ENCODE measurements at regions not wholly inside any gene's neighbourhood (a gene's known extent, or its start where the extent isn't known, plus 50 kb on each side); places are given as distances from the start of the nearest gene placed in this dataset.

DNA sequence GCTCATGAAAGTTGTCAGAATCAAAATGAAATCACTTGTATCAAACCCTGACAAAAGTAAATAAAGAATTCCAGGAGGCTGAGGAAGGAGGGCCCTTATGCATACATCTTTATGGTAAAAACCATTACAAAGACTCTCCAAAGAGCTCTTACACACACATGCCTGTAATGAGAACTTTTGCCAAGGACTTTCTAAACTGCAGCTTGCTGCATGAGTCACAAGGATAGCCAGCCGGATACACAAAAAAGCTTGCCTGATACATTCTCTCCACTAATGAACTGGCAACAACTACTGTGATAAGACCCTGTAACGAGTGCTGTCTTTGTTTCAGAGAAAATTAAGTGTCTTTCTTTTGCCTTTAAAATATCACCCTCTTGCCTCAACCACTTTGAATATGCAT, 618.1 kb downstream of the PPP4R3C start:
- 48 to 60% methylated on average over 2 of the region's 2 CpGs for WGBS, 2 donors
- no peak for ATAC-seq (ENCODE audit: low FRiP score in 2 of 2)
- no peaks in the 10 kb centered on the region for H3K27me3 ChIP-seq
- TF ChIP-seq, protein P1, sequence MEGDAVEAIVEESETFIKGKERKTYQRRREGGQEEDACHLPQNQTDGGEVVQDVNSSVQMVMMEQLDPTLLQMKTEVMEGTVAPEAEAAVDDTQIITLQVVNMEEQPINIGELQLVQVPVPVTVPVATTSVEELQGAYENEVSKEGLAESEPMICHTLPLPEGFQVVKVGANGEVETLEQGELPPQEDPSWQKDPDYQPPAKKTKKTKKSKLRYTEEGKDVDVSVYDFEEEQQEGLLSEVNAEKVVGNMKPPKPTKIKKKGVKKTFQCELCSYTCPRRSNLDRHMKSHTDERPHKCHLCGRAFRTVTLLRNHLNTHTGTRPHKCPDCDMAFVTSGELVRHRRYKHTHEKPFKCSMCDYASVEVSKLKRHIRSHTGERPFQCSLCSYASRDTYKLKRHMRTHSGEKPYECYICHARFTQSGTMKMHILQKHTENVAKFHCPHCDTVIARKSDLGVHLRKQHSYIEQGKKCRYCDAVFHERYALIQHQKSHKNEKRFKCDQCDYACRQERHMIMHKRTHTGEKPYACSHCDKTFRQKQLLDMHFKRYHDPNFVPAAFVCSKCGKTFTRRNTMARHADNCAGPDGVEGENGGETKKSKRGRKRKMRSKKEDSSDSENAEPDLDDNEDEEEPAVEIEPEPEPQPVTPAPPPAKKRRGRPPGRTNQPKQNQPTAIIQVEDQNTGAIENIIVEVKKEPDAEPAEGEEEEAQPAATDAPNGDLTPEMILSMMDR (IDR thresholded peaks at IDR 0.05) = no peak
- TF ChIP-seq POLR2AphosphoS5 (IDR thresholded peaks at IDR 0.05) = no peak
- TF ChIP-seq EP300 (IDR thresholded peaks at IDR 0.05) = no peak
- no peak for TF ChIP-seq POLR2A (IDR thresholded peaks at IDR 0.05)
- no peak overlapping the region for H3K4me3 ChIP-seq
- no peak for DNase-seq
- H3K9me3 ChIP-seq = no peaks in the 10 kb centered on the region
- no peak overlapping the region for H3K27ac ChIP-seq
- no peaks in the 10 kb centered on the region for H3K36me3 ChIP-seq
- no peaks in the 10 kb centered on the region for H3K4me1 ChIP-seq

DNA sequence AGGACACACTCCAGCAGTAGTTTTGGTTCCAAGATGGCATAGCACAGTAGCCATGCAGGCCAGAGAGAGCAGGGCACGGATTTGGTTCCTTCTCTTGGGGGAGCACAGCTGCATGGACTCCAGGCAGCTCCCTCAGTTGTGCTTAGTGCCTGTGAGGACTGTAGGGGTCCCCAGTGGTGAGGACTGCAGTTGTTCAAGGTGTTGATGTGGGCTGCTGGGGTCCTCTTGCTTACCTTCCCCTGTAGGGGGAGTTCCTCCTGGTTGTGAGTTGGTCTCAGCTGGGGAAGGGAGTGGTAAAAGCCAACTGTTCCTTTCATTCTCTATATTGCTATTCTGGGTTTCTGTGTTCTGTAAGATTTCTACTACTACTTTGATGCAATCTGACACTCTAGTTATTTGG, 606.5 kb downstream of the MAGEB5 start:
- no peaks in the 10 kb centered on the region for H3K27me3 ChIP-seq
- TF ChIP-seq, protein P1 (IDR thresholded peaks at IDR 0.05) = no peak
- TF ChIP-seq POLR2AphosphoS5 (IDR thresholded peaks at IDR 0.05) (no peak), EP300 (IDR thresholded peaks at IDR 0.05) (no peak), POLR2A (IDR thresholded peaks at IDR 0.05) (no peak)
- H3K4me3 ChIP-seq = no peak overlapping the region
- 23% methylated on average over 1 of the region's 1 CpG; no CpG with 5 or more reads in 1 of the 2 donors for WGBS, 2 donors
- no peak overlapping the region for H3K27ac ChIP-seq
- no peaks in the 10 kb centered on the region for H3K36me3 ChIP-seq
- H3K4me1 ChIP-seq = no peaks in the 10 kb centered on the region
- ATAC-seq (ENCODE audit: low FRiP score in 2 of 2) (no peak), DNase-seq (no peak)
- H3K9me3 ChIP-seq = no peaks in the 10 kb centered on the region

DNA sequence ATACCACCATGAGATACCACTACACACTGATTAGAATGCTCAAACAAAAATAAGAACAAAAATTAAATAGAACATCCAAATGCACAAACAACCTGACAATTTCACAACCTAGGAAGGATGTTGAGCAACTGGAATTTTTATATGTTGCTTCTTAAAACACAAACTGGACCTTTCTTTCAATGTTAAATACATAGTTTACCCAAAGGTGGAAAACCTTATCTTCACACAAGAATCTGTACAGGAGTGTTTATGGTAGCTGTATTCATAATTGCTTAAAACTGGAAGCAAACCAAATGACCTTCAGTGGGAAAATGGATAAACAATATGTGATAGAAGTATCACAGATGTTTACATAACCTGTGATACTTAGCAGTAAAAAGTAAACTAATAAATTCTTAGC, 573.8 kb downstream of the MAGEB5 start:
- Histone ChIP-seq H3K27ac (no peak overlapping the region), H3K36me3 (no peaks in the 10 kb centered on the region), H3K27me3 (no peaks in the 10 kb centered on the region), H3K4me1 (no peaks in the 10 kb centered on the region), H3K9me3 (no peaks in the 10 kb centered on the region), H3K4me3 (no peak overlapping the region)
- ATAC-seq (ENCODE audit: low FRiP score in 2 of 2) = no peak
- no peak for DNase-seq
- TF ChIP-seq POLR2AphosphoS5 (IDR thresholded peaks at IDR 0.05) (no peak), POLR2A (IDR thresholded peaks at IDR 0.05) (no peak), EP300 (IDR thresholded peaks at IDR 0.05) (no peak)
- TF ChIP-seq, protein P1 (IDR thresholded peaks at IDR 0.05) = no peak

DNA sequence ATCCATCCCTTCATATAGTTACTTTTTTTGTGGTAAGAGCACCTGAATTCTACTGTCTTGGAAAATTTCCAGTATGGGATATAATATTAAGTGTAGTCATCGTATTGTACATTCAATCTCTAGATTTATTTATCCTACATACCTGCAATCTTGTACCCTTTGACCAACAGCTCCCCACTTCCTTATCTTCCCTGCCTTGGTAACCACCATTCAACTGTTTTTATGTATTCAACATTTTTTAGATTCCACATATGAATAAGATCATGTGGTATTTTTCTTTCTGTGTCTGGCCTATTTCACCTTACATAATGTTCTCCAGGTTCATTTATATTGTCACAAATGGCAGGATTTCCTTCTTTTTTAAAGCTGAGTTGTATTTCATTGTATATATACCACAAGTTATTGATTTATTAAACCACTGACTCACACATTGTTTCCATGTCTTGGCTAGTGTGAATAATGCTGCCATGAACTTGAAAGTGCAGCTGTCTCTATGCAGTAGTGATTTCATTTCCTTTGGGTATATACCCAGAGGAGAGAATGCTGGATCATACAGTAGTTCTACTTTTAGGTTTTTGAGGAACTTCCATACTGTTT, 572.5 kb downstream of the MAGEB5 start:
- no peaks in the 10 kb centered on the region for H3K27me3 ChIP-seq
- TF ChIP-seq EP300 (IDR thresholded peaks at IDR 0.05) (no peak), POLR2A (IDR thresholded peaks at IDR 0.05) (no peak), POLR2AphosphoS5 (IDR thresholded peaks at IDR 0.05) (no peak)
- TF ChIP-seq, protein P1 (IDR thresholded peaks at IDR 0.05) = no peak

DNA sequence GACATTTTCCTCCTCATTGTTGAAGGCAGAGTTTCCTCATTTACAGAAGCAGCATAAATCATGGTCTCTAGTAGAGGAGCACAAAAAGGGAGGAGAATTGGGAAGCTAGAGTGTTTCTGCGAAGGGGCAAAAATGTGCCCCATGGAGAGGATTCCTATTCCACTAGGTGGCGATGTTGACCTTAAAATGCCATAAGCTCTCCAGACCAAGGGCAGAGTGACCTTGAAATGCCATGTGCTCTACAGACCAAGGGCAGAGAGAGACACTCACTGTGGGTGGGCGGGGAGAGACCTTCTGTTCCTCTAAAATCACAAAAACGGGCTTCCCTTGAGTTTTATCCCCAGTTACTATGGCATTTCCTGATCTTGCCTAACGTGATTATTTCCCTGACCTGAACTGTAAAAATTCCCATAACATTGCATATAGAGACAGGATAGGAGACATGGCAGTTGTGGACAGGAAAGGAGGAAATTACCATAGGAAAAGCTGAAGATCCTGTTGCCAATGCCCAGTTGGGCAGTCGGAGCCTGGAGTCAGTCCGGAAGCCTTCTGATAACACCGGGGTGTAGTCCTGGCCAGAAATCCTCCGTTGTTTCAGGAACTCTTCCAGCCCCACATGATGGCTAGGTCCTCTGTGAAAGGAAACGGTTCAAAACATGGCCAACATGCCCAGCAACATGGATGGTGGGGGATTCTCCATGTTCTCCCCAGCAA, 567.7 kb downstream of the MAGEB5 start:
- WGBS, 2 donors = 47 to 62% methylated on average over 8 to 10 of the region's 10 CpGs
- no peak overlapping the region for H3K27ac ChIP-seq
- TF ChIP-seq, protein P1 (IDR thresholded peaks at IDR 0.05) = peak in 3 of 6 experiments; percentile 10 to 36 (median 29)
- TF ChIP-seq EP300 (IDR thresholded peaks at IDR 0.05) (no peak), POLR2AphosphoS5 (IDR thresholded peaks at IDR 0.05) (no peak), POLR2A (IDR thresholded peaks at IDR 0.05) (no peak)
- no peaks in the 10 kb centered on the region for H3K27me3 ChIP-seq
- no peaks in the 10 kb centered on the region for H3K9me3 ChIP-seq
- H3K4me1 ChIP-seq = no peaks in the 10 kb centered on the region
- DNase-seq (no peak), ATAC-seq (ENCODE audit: low FRiP score in 2 of 2) (no peak)
- no peaks in the 10 kb centered on the region for H3K36me3 ChIP-seq
- H3K4me3 ChIP-seq = no peak overlapping the region

More for the DNA sequence above, 572.5 kb downstream of the MAGEB5 start:
- no peaks in the 10 kb centered on the region for H3K9me3 ChIP-seq
- ATAC-seq (ENCODE audit: low FRiP score in 2 of 2) (no peak), DNase-seq (no peak)
- H3K4me3 ChIP-seq = no peak overlapping the region
- H3K36me3 ChIP-seq = no peaks in the 10 kb centered on the region
- 64 to 70% methylated on average over 1 of the region's 1 CpG for WGBS, 2 donors
- H3K4me1 ChIP-seq = no peaks in the 10 kb centered on the region
- no peak overlapping the region for H3K27ac ChIP-seq
